ENCODE measurements at regions not wholly inside any gene's neighbourhood (a gene's known extent, or its start where the extent isn't known, plus 50 kb on each side); places are given as distances from the start of the nearest gene placed in this dataset.
A peak's percentile ranks its signal among the peaks of the same experiment; 100 is the strongest.

DNA sequence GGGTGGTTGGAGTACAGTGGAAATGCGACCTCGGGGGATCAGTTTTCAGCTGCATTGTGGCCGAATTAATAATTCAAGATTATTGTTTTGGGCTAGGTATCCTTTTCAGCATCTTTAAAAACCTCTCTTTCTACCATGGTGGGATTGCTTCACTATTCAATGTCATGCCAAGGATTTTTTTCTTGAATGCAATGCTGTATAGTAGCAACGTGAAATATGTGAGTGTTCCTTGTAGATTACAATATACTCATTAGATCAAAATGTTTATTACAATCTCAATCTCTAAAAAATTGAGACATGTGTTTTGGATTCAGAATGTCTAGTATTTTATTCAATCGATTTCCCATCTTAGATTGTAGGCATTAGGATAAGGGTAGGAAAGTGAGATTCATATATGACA is 586.5 kb upstream of the TBL1XR1 start:
- intact Hi-C loops (cut with DNase I, micrococcal nuclease), result no loop called here
- ATAC-seq (ENCODE audit: poor library complexity) (no peak), DNase-seq (no peak)
- no peak overlapping the region for H3K4me3 Mint-ChIP-seq
- TF ChIP-seq, protein P1, sequence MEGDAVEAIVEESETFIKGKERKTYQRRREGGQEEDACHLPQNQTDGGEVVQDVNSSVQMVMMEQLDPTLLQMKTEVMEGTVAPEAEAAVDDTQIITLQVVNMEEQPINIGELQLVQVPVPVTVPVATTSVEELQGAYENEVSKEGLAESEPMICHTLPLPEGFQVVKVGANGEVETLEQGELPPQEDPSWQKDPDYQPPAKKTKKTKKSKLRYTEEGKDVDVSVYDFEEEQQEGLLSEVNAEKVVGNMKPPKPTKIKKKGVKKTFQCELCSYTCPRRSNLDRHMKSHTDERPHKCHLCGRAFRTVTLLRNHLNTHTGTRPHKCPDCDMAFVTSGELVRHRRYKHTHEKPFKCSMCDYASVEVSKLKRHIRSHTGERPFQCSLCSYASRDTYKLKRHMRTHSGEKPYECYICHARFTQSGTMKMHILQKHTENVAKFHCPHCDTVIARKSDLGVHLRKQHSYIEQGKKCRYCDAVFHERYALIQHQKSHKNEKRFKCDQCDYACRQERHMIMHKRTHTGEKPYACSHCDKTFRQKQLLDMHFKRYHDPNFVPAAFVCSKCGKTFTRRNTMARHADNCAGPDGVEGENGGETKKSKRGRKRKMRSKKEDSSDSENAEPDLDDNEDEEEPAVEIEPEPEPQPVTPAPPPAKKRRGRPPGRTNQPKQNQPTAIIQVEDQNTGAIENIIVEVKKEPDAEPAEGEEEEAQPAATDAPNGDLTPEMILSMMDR (IDR thresholded peaks at IDR 0.05), result no peak
- H3K27me3 Mint-ChIP-seq, result no peaks in the 10 kb centered on the region
- POLR2A ChIA-PET, result no interaction called here
- CTCF ChIA-PET, result interaction anchor here (0.6 kb wide), 1 partner anchor 947 kb away, joined by 3 read pairs; no protein-coding TSS in a partner anchor
- no peaks in the 10 kb centered on the region for H3K36me3 Mint-ChIP-seq (ENCODE audit: low read depth)
- H3K9me3 Mint-ChIP-seq, result no peaks in the 10 kb centered on the region
- H3K9me3 ChIP-seq (ENCODE audit: control insufficient read depth in 1 of 2, insufficient read depth in 1 of 2, low read length in 2 of 2), result no peaks in the 10 kb centered on the region
- no peaks in the 10 kb centered on the region for H3K27me3 ChIP-seq (ENCODE audit: control insufficient read depth in 1 of 2, insufficient read depth in 2 of 2, low read length in 2 of 2)
- peaks cover 27% of the 10 kb centered on the region for H3K4me1 Mint-ChIP-seq (ENCODE audit: low read depth)
- no peak overlapping the region for H3K27ac ChIP-seq (ENCODE audit: low read depth in 1 of 2, low read length in 2 of 2)
- no peak overlapping the region for H3K4me3 ChIP-seq (ENCODE audit: low read length)
- peaks cover 7% of the 10 kb centered on the region for H3K4me1 ChIP-seq (ENCODE audit: insufficient read depth, low read length)
- H3K27ac Mint-ChIP-seq, result no peak overlapping the region
- no peaks in the 10 kb centered on the region for H3K36me3 ChIP-seq (ENCODE audit: insufficient read depth, low read length)

- intact Hi-C loops (cut with DNase I, micrococcal nuclease), result no loop called here
- Mint-ChIP-seq H3K27me3 (no peaks in the 10 kb centered on the region), H3K4me1 (ENCODE audit: low read depth) (peaks cover 23% of the 10 kb centered on the region), H3K4me3 (no peak overlapping the region), H3K9me3 (no peaks in the 10 kb centered on the region), H3K27ac (no peak overlapping the region), H3K36me3 (ENCODE audit: low read depth) (no peaks in the 10 kb centered on the region)
- TF ChIP-seq, protein P1 (IDR thresholded peaks at IDR 0.05), result no peak
- ChIA-PET POLR2A (interaction anchor here (0.7 kb wide), 1 partner anchor 19 kb away, joined by 3 read pairs; no protein-coding TSS in a partner anchor), CTCF (no interaction called here)
- Histone ChIP-seq H3K4me1 (ENCODE audit: insufficient read depth, low read length) (peaks cover 2% of the 10 kb centered on the region), H3K9me3 (ENCODE audit: control insufficient read depth in 1 of 2, insufficient read depth in 1 of 2, low read length in 2 of 2) (no peaks in the 10 kb centered on the region), H3K27me3 (ENCODE audit: control insufficient read depth in 1 of 2, insufficient read depth in 2 of 2, low read length in 2 of 2) (no peaks in the 10 kb centered on the region), H3K4me3 (ENCODE audit: low read length) (no peak overlapping the region), H3K27ac (ENCODE audit: low read depth in 1 of 2, low read length in 2 of 2) (no peak overlapping the region), H3K36me3 (ENCODE audit: insufficient read depth, low read length) (no peaks in the 10 kb centered on the region)
- DNase-seq (peak in 1 of 14 experiments; percentile 38), ATAC-seq (ENCODE audit: poor library complexity) (no peak)
These were observed 590.2 kb upstream of the TBL1XR1 start for GRCh38 chr3:177787279-177788041.

- Mint-ChIP-seq H3K27ac (no peak overlapping the region), H3K9me3 (no peaks in the 10 kb centered on the region), H3K4me1 (ENCODE audit: low read depth) (peaks cover 23% of the 10 kb centered on the region), H3K27me3 (no peaks in the 10 kb centered on the region), H3K36me3 (ENCODE audit: low read depth) (no peaks in the 10 kb centered on the region), H3K4me3 (no peak overlapping the region)
- TF ChIP-seq, protein P1 (IDR thresholded peaks at IDR 0.05), result no peak
- Histone ChIP-seq H3K36me3 (ENCODE audit: insufficient read depth, low read length) (no peaks in the 10 kb centered on the region), H3K4me1 (ENCODE audit: insufficient read depth, low read length) (peaks cover 2% of the 10 kb centered on the region), H3K4me3 (ENCODE audit: low read length) (no peak overlapping the region), H3K27ac (ENCODE audit: low read depth in 1 of 2, low read length in 2 of 2) (no peak overlapping the region), H3K27me3 (ENCODE audit: control insufficient read depth in 1 of 2, insufficient read depth in 2 of 2, low read length in 2 of 2) (no peaks in the 10 kb centered on the region), H3K9me3 (ENCODE audit: control insufficient read depth in 1 of 2, insufficient read depth in 1 of 2, low read length in 2 of 2) (no peaks in the 10 kb centered on the region)
- no peak for ATAC-seq (ENCODE audit: poor library complexity)
- no peak for DNase-seq
- intact Hi-C loops (cut with DNase I, micrococcal nuclease), result no loop called here
- POLR2A ChIA-PET, result no interaction called here
- CTCF ChIA-PET, result no interaction called here
These were observed 592.2 kb upstream of the TBL1XR1 start for GRCh38 chr3:177789500-177789899.
